ENCODE measurements at regions not wholly inside any gene's neighbourhood (a gene's known extent, or its start where the extent isn't known, plus 50 kb on each side); places are given as distances from the start of the nearest gene placed in this dataset.

DNA sequence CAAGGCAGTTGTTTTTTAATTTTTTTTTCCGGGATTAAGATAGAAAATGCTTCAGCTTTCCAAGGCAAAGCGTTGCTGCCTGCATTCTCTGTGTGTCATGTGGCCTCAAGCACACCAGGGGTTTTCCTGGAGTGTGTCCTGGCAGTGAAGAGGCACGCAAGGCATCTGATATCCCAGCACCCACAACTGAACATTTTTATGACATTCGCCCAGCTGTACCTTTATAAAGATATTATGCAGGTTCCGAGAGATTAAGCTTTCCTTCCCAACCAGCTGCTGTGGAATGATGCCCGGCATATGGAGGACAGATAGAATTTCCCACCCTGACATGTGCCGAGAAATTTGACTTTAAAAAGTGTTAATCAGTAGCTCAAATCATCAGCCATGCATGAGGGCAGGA, 205.6 kb downstream of the GADD45G start:
- ATAC-seq: no peak
- FAIRE-seq: no peak
- Histone ChIP-seq H3K27me3 (replicated peaks in 1 of 2; ENCODE audit: control insufficient read depth in 2 of 2, insufficient read depth in 2 of 2, low read length in 1 of 2) (no peaks in the 10 kb centered on the region), H3K4me3 (no peak overlapping the region), H3K27ac (ENCODE audit: control insufficient read depth, insufficient read depth) (no peak overlapping the region), H4K20me1 (ENCODE audit: control insufficient read depth, insufficient read depth) (no peaks in the 10 kb centered on the region), H3K9ac (ENCODE audit: control insufficient read depth, insufficient read depth, low read length) (no peak overlapping the region), H2AFZ (ENCODE audit: control insufficient read depth, low read depth, low read length) (no peak overlapping the region), H3K4me2 (ENCODE audit: control insufficient read depth, insufficient read depth) (no peak overlapping the region), H3K9me3 (replicated peaks; ENCODE audit: control insufficient read depth, insufficient read depth, low read length) (no peaks in the 10 kb centered on the region), H3K4me1 (ENCODE audit: control insufficient read depth, insufficient read depth, low read length) (peaks cover 12% of the 10 kb centered on the region), H3K79me2 (ENCODE audit: control insufficient read depth, insufficient read depth, low read length) (no peaks in the 10 kb centered on the region), H3K36me3 (ENCODE audit: control insufficient read depth in 2 of 2, insufficient read depth in 2 of 2, low read length in 1 of 2) (no peaks in the 10 kb centered on the region)
- POLR2A ChIA-PET: interaction anchor here (1.2 kb wide), 1 partner anchor 17 kb away, joined by 3 read pairs; no protein-coding TSS in a partner anchor
- WGBS (ENCODE audit: insufficient coverage, insufficient replicate concordance, low lambda C conversion rate, missing lambda C conversion rate): 44% methylated on average over 7 of the region's 7 CpGs
- CTCF ChIA-PET: interaction anchor here (1.2 kb wide), 1 partner anchor 292 kb away, joined by 4 read pairs; no protein-coding TSS in a partner anchor
- SMC1A ChIA-PET (ENCODE audit: uncharacterized antibody, unreplicated experiment): interaction anchor here (1.0 to 1.1 kb wide), 2 partner anchors 12 to 14 kb away, joined by 3 read pairs; no protein-coding TSS in a partner anchor
- no peak for TF ChIP-seq SIX5 (IDR thresholded peaks at IDR 0.05; ENCODE audit: low read depth, low read length, severe bottlenecking)
- no peak for TF ChIP-seq SMAD5 (IDR thresholded peaks at IDR 0.05; ENCODE audit: low read depth)
- TF ChIP-seq CEBPB (IDR thresholded peaks at IDR 0.05; ENCODE audit: borderline replicate concordance in 1 of 2, low read depth in 2 of 2, low read length in 2 of 2): no peak
- TF ChIP-seq IKZF2 (IDR thresholded peaks at IDR 0.05): no peak
- no peak for TF ChIP-seq RCOR1 (conservative IDR thresholded peaks at IDR 0.05; ENCODE audit: low read depth, low read length)
- TF ChIP-seq GATAD2B (conservative IDR thresholded peaks at IDR 0.05; ENCODE audit: low read depth): no peak
- in situ Hi-C loops (cut with MboI): no loop called here
- intact Hi-C loops (cut with micrococcal nuclease; ENCODE audit: unreplicated experiment): no loop called here
- RAD21 ChIA-PET (ENCODE audit: unreplicated experiment): interaction anchor here (1.0 kb wide), 1 partner anchor 13 kb away, joined by 3 read pairs; no protein-coding TSS in a partner anchor
- BruUV-seq (replicated peaks): no TSS peak
- no peak for DNase-seq (ENCODE audit: low read depth, low spot score)

- CTCF ChIA-PET: no interaction called here
- RAD21 ChIA-PET (ENCODE audit: unreplicated experiment): no interaction called here
- Histone ChIP-seq H3K4me1 (ENCODE audit: control insufficient read depth, insufficient read depth, low read length) (peaks cover 21% of the 10 kb centered on the region), H3K9ac (ENCODE audit: control insufficient read depth, insufficient read depth, low read length) (no peak overlapping the region), H3K4me3 (no peak overlapping the region), H3K4me2 (ENCODE audit: control insufficient read depth, insufficient read depth) (no peak overlapping the region), H4K20me1 (ENCODE audit: control insufficient read depth, insufficient read depth) (no peaks in the 10 kb centered on the region), H3K9me3 (replicated peaks; ENCODE audit: control insufficient read depth, insufficient read depth, low read length) (no peaks in the 10 kb centered on the region), H3K27ac (ENCODE audit: control insufficient read depth, insufficient read depth) (no peak overlapping the region), H2AFZ (ENCODE audit: control insufficient read depth, low read depth, low read length) (no peak overlapping the region), H3K79me2 (ENCODE audit: control insufficient read depth, insufficient read depth, low read length) (no peaks in the 10 kb centered on the region), H3K27me3 (replicated peaks in 1 of 2; ENCODE audit: control insufficient read depth in 2 of 2, insufficient read depth in 2 of 2, low read length in 1 of 2) (no peaks in the 10 kb centered on the region), H3K36me3 (ENCODE audit: control insufficient read depth in 2 of 2, insufficient read depth in 2 of 2, low read length in 1 of 2) (no peaks in the 10 kb centered on the region)
- SMC1A ChIA-PET (ENCODE audit: uncharacterized antibody, unreplicated experiment): no interaction called here
- POLR2A ChIA-PET: interaction anchor here (1.2 kb wide), 1 partner anchor 16 kb away, joined by 3 read pairs; no protein-coding TSS in a partner anchor
- FAIRE-seq: no peak
- WGBS (ENCODE audit: insufficient coverage, insufficient replicate concordance, low lambda C conversion rate, missing lambda C conversion rate): 33% methylated on average over 3 of the region's 3 CpGs
- intact Hi-C loops (cut with micrococcal nuclease; ENCODE audit: unreplicated experiment) (no loop called here), in situ Hi-C loops (cut with MboI) (no loop called here)
- no peak for DNase-seq (ENCODE audit: low read depth, low spot score)
- BruUV-seq (replicated peaks): no TSS peak
- ATAC-seq: no peak
- TF ChIP-seq ATF2 (IDR thresholded peaks at IDR 0.05; ENCODE audit: low read length) (no peak), TBL1XR1 (IDR thresholded peaks at IDR 0.05; ENCODE audit: low read depth, low read length) (no peak), STAT1 (conservative IDR thresholded peaks at IDR 0.05) (no peak), CBFB (IDR thresholded peaks at IDR 0.05; ENCODE audit: low read depth) (no peak), RUNX3 (IDR thresholded peaks at IDR 0.05; ENCODE audit: low read length) (no peak), ZZZ3 (IDR thresholded peaks at IDR 0.05; ENCODE audit: control insufficient read depth, insufficient read length, low read depth) (no peak), SMARCA5 (IDR thresholded peaks at IDR 0.05) (no peak), SIX5 (IDR thresholded peaks at IDR 0.05; ENCODE audit: low read depth, low read length, severe bottlenecking) (no peak), BRCA1 (IDR thresholded peaks at IDR 0.05; ENCODE audit: low read depth, low read length) (no peak), EED (IDR thresholded peaks at IDR 0.05; ENCODE audit: low read depth) (no peak), GABPA (IDR thresholded peaks at IDR 0.05; ENCODE audit: low read depth) (no peak), BACH1 (IDR thresholded peaks at IDR 0.05; ENCODE audit: borderline replicate concordance) (no peak), IKZF2 (IDR thresholded peaks at IDR 0.05) (no peak), KDM1A (IDR thresholded peaks at IDR 0.05; ENCODE audit: borderline replicate concordance) (no peak)
- TF ChIP-seq, protein P1, sequence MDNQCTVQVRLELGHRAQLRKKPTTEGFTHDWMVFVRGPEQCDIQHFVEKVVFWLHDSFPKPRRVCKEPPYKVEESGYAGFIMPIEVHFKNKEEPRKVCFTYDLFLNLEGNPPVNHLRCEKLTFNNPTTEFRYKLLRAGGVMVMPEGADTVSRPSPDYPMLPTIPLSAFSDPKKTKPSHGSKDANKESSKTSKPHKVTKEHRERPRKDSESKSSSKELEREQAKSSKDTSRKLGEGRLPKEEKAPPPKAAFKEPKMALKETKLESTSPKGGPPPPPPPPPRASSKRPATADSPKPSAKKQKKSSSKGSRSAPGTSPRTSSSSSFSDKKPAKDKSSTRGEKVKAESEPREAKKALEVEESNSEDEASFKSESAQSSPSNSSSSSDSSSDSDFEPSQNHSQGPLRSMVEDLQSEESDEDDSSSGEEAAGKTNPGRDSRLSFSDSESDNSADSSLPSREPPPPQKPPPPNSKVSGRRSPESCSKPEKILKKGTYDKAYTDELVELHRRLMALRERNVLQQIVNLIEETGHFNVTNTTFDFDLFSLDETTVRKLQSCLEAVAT (IDR thresholded peaks at IDR 0.05): no peak
Observed at GRCh38 chr9:89811356-89811755, 206.5 kb downstream of the GADD45G start.
